ENCODE measurements at regions not wholly inside any gene's neighbourhood (a gene's known extent, or its start where the extent isn't known, plus 50 kb on each side); places are given as distances from the start of the nearest gene placed in this dataset.

DNA sequence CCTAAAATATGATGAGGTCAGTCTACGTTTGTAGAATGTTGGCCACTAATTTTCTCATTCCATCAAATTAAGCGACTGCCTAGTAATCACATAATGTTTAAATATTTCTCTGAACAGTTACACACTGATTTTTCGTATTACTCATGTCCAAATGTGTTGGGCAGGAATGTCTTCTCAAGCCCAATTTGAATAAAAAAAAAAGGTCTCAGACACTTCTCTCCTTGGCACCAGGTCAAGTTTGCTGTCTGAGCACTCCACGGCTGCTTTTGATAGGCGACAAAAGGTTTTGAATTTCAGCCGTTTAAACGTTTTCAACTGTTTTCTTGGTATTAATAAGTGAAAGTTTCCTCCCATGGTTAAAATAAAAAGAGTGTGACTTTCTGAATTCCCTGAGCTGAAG lies 542.1 kb downstream of the IRX1 start:
- no peak for FAIRE-seq

- FAIRE-seq, result no peak
Measured at GRCh38 chr5:4142842-4143241, 547.2 kb downstream of the IRX1 start.

GRCh38 chr5:4144411-4145007 lies 548.9 kb downstream of the IRX1 start:
- no peak for FAIRE-seq

DNA sequence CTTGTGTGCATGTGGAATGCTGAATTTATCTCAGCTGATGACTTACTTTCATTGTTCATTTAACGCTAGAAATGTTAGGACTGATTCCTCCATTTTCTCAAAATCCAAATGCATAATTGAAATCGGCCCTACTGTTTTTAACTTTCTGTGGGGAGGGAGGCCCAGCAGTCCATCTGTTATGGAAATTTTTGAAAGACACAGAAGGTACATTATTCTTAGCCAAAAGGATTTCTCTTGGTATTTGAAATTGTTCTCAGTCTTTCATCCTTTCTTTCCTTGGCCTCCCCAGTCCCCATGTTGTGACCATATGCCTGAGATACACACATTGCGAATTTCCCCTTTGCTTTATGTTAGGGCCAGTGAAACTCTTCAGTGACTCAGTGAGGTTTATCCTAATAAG lies 549.9 kb downstream of the IRX1 start:
- no peak for FAIRE-seq

DNA sequence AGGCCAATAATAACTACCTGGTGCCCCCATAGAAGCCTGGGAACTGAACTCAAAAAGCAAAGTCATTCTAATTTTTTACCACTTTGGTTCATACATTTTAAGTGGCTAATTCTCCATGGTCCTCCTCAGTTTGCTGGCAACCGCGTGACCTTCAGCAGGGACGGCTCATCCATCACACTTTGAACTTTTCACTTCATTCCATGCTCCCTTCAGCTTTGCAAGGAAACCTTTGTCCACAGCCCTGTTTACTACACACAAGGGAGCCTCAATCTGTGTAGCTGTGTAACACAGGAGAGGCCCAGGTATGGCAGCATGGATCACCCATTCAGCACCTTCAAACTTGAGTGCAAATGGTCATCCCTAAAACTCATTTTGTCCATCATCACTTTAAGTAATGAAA lies 552.4 kb downstream of the IRX1 start:
- no peak for FAIRE-seq

DNA sequence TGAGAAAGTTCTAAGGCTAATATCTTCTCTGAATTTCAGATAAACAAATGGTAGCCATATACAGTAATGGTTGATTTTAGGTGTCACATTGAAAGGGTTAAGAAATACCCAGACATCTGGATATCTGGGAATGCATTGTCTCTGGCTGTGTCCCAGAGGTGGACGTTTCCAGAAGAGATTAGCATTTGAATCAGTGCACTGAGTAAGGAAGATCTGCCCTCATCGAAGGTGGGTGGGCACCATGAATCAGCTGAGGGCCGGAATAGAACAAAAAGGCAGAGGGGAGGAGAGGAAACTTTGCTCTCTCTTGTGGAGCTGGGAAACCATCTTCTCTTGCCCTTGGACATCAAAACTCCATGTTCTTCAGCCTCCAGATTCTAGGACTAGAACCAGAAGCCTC lies 554.4 kb downstream of the IRX1 start:
- no peak for FAIRE-seq

- FAIRE-seq, result no peak
Measured at GRCh38 chr5:4156153-4156552, 560.5 kb downstream of the IRX1 start.

DNA sequence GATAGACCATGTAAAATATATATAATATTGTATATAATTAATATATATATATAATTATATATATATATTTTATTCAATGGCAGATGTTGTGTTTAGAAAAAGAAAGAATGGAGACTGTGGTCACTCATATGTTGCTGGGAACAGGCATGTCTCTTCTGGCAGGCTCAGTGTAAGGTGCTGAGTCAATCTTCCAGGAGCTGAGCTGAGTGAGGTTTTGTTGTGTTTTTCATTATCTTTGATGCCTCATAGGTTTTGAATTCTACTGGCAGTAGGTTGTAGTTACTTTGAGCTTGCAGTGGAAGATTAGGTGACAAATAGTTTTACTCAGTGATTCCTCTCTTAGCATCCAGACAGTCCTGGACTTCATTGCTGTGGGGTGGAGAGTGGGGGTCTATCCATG lies 561.3 kb downstream of the IRX1 start:
- no peak for FAIRE-seq

DNA sequence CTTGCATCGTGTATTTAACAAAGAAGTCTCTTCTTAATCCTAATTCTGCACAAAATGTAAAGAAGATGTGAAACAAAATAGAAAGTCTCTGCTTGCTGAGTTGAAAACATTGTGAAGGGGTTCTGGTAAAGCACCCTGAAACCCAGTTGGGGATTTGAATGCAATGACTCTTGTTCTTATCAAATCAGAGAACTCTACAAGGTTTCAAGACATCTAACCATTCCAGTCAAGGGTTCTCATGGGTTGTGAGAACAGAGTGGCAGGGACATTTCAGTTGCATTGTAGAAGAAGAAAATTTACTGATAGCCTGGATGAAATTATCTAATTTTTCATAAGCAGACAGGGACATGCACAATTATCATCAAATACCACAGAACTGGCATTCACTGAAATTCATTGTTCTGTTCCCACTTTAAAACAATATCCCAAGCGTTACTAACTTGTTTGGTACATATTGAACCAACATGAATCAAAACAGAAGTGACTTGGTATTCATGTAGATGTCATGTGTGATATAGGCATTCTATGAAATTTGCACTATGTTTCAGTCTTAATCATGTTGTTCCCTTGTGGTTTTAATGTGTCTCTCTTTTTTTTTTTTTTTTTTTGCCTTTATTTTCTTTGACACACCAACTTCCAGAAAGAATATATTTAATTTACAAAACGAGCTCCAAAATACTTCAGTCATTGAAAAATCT lies 563.3 kb downstream of the IRX1 start:
- no peak for FAIRE-seq

DNA sequence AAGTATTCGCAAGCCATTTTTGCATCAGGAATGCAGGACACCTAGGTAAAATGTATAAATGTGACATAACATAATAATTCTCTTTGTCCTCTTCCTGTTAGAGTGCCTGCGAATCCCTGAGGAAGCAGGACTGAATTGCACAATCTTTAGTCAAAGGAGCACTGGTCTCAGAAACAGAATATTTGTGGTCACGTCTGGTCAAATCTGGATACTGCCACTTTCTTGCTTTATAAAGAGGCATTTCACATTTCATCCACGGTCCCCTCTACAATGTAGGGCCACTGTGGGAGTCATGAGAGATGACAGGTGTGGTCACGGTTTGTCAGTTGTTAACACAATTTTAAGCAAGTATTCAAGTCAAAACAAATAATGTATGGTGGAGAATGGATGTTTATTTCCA lies 564.0 kb downstream of the IRX1 start:
- no peak for FAIRE-seq

GRCh38 chr5:4164167-4164566 lies 568.5 kb downstream of the IRX1 start:
- no peak for FAIRE-seq

- FAIRE-seq, result no peak
Measured at GRCh38 chr5:4180703-4181102, 585.1 kb downstream of the IRX1 start.

DNA sequence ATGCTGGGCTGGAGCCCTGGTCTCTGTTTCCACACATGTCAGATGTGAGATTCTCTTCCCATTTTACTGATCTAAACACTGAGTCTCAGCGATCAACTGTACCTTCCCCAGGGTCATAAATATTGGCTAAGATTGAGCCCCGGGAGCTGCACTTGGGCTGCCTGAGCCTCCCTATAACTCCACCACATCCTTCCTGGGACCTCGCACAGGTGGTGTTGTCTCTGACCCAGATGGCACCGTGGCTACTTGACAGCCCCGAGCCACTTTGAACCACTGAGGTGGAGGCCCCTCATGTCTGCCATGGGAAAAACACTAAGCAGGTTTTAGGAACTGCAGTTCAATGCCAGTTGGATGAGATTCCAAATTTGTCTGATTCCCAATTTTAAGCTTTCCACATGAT lies 586.5 kb downstream of the IRX1 start:
- no peak for FAIRE-seq

- no peak for FAIRE-seq
Measured at GRCh38 chr5:4185127-4185526, 589.5 kb downstream of the IRX1 start.

DNA sequence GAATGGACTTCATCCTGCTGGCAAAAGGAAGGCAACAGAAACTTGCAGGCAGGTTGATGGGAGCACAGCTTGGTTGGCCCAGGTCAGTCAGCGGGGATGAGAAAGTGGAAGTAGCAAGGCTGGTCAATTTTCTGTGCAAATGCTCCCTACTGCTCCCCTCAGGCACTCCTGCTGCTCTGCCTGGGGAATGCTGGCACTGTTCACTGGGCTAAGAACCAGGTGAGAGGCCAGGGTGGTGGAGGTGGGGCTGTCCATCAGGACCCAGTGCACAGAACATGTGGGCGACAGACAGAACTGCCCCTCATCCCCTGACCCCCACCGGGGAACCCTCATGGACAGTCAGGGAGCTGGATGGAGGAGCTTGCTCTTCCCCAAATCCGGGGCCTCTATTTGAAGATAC lies 593.1 kb downstream of the IRX1 start:
- FAIRE-seq, result no peak

- FAIRE-seq, result no peak
Measured at GRCh38 chr5:4189317-4189716, 593.7 kb downstream of the IRX1 start.

- FAIRE-seq, result no peak
Measured at GRCh38 chr5:4191041-4191440, 595.4 kb downstream of the IRX1 start.

DNA sequence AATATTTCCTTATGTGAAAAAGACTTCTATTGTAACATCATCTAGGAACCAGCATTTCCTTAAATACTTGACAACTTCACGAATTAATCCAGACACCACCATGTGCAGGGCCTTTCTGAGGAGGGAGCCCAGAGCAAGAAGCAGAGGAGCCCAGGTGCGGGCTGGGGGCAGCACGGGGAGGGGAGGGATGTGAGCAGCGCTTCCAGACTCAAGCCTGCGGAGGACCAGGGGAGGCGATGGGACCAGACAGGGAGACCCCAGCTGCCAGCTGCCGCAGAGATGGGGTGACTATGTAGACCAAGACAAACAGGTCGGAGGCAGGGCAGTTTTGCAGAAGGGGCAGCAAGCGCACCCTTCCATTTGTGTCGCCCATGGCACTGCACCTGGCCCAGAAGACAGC lies 596.1 kb downstream of the IRX1 start:
- no peak for FAIRE-seq

- no peak for FAIRE-seq
Measured at GRCh38 chr5:4192111-4192510, 596.5 kb downstream of the IRX1 start.

- FAIRE-seq, result no peak
Measured at GRCh38 chr5:4196744-4197143, 601.1 kb downstream of the IRX1 start.

DNA sequence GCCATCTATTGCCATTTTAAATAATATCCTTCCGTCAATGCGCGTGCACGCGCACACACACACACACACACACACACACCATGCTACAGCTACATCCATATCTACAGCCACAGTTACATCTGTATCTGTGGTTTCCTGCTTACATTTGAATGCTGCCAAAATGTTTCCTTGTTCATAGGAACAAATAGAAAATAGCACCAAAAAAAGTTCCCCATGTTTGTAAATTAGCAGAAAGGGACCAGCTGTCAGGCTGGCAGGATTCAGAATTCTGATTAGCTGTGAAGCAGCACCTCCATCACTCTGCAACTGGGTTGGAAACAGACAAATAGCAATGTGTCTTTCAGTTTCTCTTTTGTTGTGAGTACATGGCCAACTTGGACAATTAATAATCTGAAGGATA lies 601.5 kb downstream of the IRX1 start:
- FAIRE-seq, result no peak

DNA sequence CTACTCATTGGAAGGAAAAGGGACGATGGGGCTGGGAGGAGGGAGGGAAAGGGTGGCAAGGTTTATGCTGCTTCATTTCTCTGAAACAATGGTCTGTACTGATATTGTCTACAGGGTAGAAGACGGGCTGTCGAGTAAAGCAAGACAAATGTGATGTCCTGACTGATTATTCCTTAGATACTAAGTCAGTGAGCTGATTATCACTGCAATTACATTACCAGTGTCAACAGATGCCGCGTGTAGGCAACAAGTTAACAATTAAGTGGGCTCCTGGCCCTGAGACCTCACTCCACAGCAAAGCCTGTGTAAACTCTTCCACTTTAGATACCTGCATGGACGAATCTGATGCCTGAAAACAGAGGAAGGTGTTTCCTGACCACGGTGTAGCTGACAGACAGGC lies 602.8 kb downstream of the IRX1 start:
- FAIRE-seq, result no peak

GRCh38 chr5:4199049-4199841 lies 603.6 kb downstream of the IRX1 start:
- FAIRE-seq, result no peak

DNA sequence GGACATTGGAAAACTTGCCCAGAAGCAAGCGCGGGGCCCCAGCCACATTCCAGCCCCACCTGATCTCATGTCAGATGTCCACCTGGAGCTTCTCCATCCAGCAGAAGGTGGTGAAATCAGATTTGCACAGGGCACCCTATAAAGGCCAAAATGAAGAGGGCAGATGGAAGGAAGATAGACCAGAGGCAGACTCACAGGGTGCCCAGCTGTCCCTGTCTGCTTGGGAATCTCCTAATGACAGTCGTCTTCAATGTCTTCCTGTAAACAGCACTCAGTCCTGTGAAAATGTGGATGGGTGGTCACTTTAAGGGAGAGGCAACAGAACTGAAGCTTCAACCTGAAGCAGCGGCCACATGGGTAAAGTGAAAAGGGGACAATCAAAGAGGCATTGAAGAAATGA lies 607.5 kb downstream of the IRX1 start:
- FAIRE-seq, result no peak
